ENCODE measurements at regions not wholly inside any gene's neighbourhood (a gene's known extent, or its start where the extent isn't known, plus 50 kb on each side); places are given as distances from the start of the nearest gene placed in this dataset.

- TF ChIP-seq CTCF (IDR thresholded peaks at IDR 0.05) (no peak), EZH2 (IDR thresholded peaks at IDR 0.05) (no peak), EZH2phosphoT487 (IDR thresholded peaks at IDR 0.05) (no peak)
Observed at GRCh38 chr1:5810131-5810530, 182.1 kb downstream of the NPHP4 start.

Data from neural progenitor cell (in vitro differentiated cells).